Testis (tissue), 2 donors: ENCODE measurements at regions not wholly inside any gene's neighbourhood (a gene's known extent, or its start where the extent isn't known, plus 50 kb on each side); places are given as distances from the start of the nearest gene placed in this dataset.

Experiments used
- DNase-seq: peaks from one replicate; pipeline ENCODE4 v3.0.0-alpha.2; 2019
- H3K27ac ChIP-seq, 2 donors: fragments of 200-600 bp; sonication (generic); one replicate each; pipeline ENCODE4 v1.5.1; 2019
- H3K27me3 ChIP-seq: fragments of 200-600 bp; sonication (generic); one replicate; pipeline ENCODE4 v1.5.1; 2019
- H3K36me3 ChIP-seq: fragments of 200-600 bp; sonication (generic); one replicate; pipeline ENCODE4 v1.5.1; 2017; ENCODE audit warnings: low read depth; ENCODE audit errors: missing control alignments
- H3K4me1 ChIP-seq: fragments of 200-600 bp; sonication (generic); one replicate; pipeline ENCODE4 v1.5.1; 2019
- H3K4me3 ChIP-seq, 2 donors: fragments of 200-600 bp; sonication (generic); one replicate each; pipeline ENCODE4 v1.5.1; 2017 to 2019
- H3K9me3 ChIP-seq: fragments of 200-600 bp; sonication (generic); one replicate; pipeline ENCODE4 v1.5.1; 2017
- CTCF ChIP-seq, 3 experiments: fragments of 450-650 bp in 2 of 3; fragments of 200-600 bp in 1 of 3; sonication (generic) in 1 of 3; IDR thresholded peaks; one replicate each; pipeline ENCODE4 v1.5.1; 2016 to 2019; ENCODE audit warnings: antibody characterized with exemption in 3 of 3, mild to moderate bottlenecking in 2 of 3, moderate library complexity in 1 of 3
- POLR2A ChIP-seq: fragments of 450-650 bp; IDR thresholded peaks from one replicate; pipeline ENCODE4 v1.6.1; 2017; ENCODE audit warnings: antibody characterized with exemption, mild to moderate bottlenecking, moderate library complexity
- WGBS, 2 donors: methylation state at CpG; one replicate each; pipeline ENCODE4 v1.1.5; 2018; 5-methylcytosine and 5-hydroxymethylcytosine counted together
- intact Hi-C: fragments of 100-400 bp; cut with DNase I; formaldehyde crosslinking; loops from one replicate; pipeline ENCODE4 v1.15.1; 2023; ENCODE audit warnings: low total_unique reads

GRCh38 chrY:19868647-19869046 is 124.1 kb upstream of the KDM5D start:
- no peak for DNase-seq
- Histone ChIP-seq H3K27me3 (no peaks in the 10 kb centered on the region), H3K4me1 (no peaks in the 10 kb centered on the region), H3K27ac (no peak overlapping the region), H3K9me3 (no peaks in the 10 kb centered on the region), H3K4me3 (no peak overlapping the region), H3K36me3 (no peaks in the 10 kb centered on the region)
- intact Hi-C loops: no loop called here
- no peak for TF ChIP-seq POLR2A
- TF ChIP-seq CTCF (IDR thresholded peaks at IDR 0.05): no peak
- WGBS, 2 donors: 71 to 90% methylated on average over 6 to 7 of the region's 7 CpGs

- 48 to 64% methylated on average over 3 of the region's 3 CpGs for WGBS, 2 donors
- Histone ChIP-seq H3K9me3 (no peaks in the 10 kb centered on the region), H3K4me3 (no peak overlapping the region), H3K27me3 (no peaks in the 10 kb centered on the region), H3K4me1 (no peaks in the 10 kb centered on the region), H3K36me3 (no peaks in the 10 kb centered on the region), H3K27ac (no peak overlapping the region)
- intact Hi-C loops: no loop called here
- no peak for DNase-seq
- no peak for TF ChIP-seq CTCF (IDR thresholded peaks at IDR 0.05)
These were observed 112.1 kb upstream of the KDM5D start for GRCh38 chrY:19856474-19857135.

GRCh38 chrY:19842972-19843371 is 98.4 kb upstream of the KDM5D start:
- 69% methylated on average over 1 of the region's 1 CpG; no CpG with 5 or more reads in 1 of the 2 donors for WGBS, 2 donors
- Histone ChIP-seq H3K9me3 (no peaks in the 10 kb centered on the region), H3K27ac (no peak overlapping the region), H3K4me3 (no peak overlapping the region), H3K27me3 (no peaks in the 10 kb centered on the region), H3K4me1 (no peaks in the 10 kb centered on the region), H3K36me3 (no peaks in the 10 kb centered on the region)
- no peak for DNase-seq
- intact Hi-C loops: no loop called here
- TF ChIP-seq POLR2A (no peak), CTCF (IDR thresholded peaks at IDR 0.05) (no peak)

- no peak for TF ChIP-seq POLR2A
- TF ChIP-seq CTCF (IDR thresholded peaks at IDR 0.05): no peak
- no peaks in the 10 kb centered on the region for H3K27me3 ChIP-seq
- no peak overlapping the region for H3K4me3 ChIP-seq
- DNase-seq: no peak
- 38 to 76% methylated on average over 2 of the region's 2 CpGs for WGBS, 2 donors
- H3K27ac ChIP-seq: no peak overlapping the region
- H3K36me3 ChIP-seq: no peaks in the 10 kb centered on the region
- no peaks in the 10 kb centered on the region for H3K4me1 ChIP-seq
- H3K9me3 ChIP-seq: no peaks in the 10 kb centered on the region
- intact Hi-C loops: no loop called here
These were observed 79.6 kb upstream of the KDM5D start for GRCh38 chrY:19824136-19824535.

GRCh38 chrY:19818546-19818945 is 74.0 kb upstream of the KDM5D start:
- TF ChIP-seq POLR2A (no peak), CTCF (IDR thresholded peaks at IDR 0.05) (no peak)
- no peaks in the 10 kb centered on the region for H3K4me1 ChIP-seq
- intact Hi-C loops: no loop called here
- H3K27me3 ChIP-seq: no peaks in the 10 kb centered on the region
- DNase-seq: no peak
- H3K27ac ChIP-seq: no peak overlapping the region
- no peaks in the 10 kb centered on the region for H3K9me3 ChIP-seq
- no peak overlapping the region for H3K4me3 ChIP-seq
- no peaks in the 10 kb centered on the region for H3K36me3 ChIP-seq
